Fibroblast of pulmonary artery (primary cell): ENCODE measurements at regions not wholly inside any gene's neighbourhood (a gene's known extent, or its start where the extent isn't known, plus 50 kb on each side); places are given as distances from the start of the nearest gene placed in this dataset.
"Not testable (repeated sequence)": the region's sequence is repeated elsewhere in the genome, so short reads cannot be mapped to it uniquely, and the experiment has no call there.

Source experiments
- DNase-seq: peaks from one replicate; pipeline ENCODE4 v3.0.0-alpha.2; 2010; ENCODE audit warnings: low read depth
- H3K4me3 ChIP-seq: replicated peaks from 2 replicates; pipeline ENCODE4 v1.5.1; 2011; ENCODE audit warnings: low read depth, mild to moderate bottlenecking, control low read depth, low read length, moderate library complexity
- CTCF ChIP-seq: IDR thresholded peaks from 2 replicates; pipeline ENCODE4 v1.5.1; 2011; ENCODE audit warnings: mild to moderate bottlenecking, control low read depth, low read length, inconsistent platforms; ENCODE audit errors: missing control alignments

- no peak overlapping the region for H3K4me3 ChIP-seq
- no peak for DNase-seq
- TF ChIP-seq CTCF = no peak
Observed at GRCh38 chr2:21194147-21194546, 70.4 kb downstream of the TDRD15 start.

GRCh38 chr2:21194858-21195271, 71.1 kb downstream of the TDRD15 start:
- no peak for TF ChIP-seq CTCF
- DNase-seq = no peak
- no peak overlapping the region for H3K4me3 ChIP-seq

DNA sequence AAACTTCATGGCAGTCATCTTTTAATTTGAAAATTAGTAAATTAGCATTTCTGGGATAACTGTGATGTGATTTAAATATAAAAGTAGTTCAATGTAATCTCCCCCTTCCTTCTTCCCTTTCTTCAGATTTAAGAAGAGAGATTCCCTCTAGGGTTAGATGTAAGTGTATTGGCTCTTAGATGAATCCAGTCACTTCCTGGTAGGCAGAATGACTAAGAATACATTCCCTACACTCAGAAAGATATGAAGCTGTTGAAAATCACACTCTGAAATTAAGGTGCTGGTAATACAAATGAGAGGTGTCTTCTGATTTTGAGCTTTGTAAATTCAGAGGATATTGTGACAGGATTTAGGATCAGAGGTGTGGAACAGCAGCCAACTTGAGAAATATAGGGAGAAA, 71.6 kb downstream of the TDRD15 start:
- no peak for DNase-seq
- no peak overlapping the region for H3K4me3 ChIP-seq
- no peak for TF ChIP-seq CTCF

- H3K4me3 ChIP-seq = no peak overlapping the region
- DNase-seq = no peak
- TF ChIP-seq CTCF = no peak
Observed at GRCh38 chr2:21198637-21199036, 74.9 kb downstream of the TDRD15 start.

DNA sequence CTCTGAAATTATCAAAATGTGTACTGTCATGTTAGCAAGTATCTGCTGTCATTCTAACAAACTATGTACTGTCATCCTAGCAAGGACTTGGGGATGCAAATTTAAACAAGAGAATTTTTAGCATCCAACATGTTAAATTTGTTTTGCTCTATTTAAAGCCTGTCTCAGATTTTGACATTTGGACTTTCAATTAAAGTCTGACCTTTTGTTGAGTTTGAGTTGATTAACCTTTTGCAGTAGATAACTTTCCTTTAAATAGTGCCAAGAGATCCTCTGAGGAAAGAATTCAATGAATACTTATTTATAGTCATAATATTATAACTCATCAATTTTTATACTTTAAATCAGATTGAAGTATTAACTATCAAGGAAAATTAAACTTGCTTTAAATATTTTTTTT, 80.2 kb downstream of the TDRD15 start:
- H3K4me3 ChIP-seq = no peak overlapping the region
- no peak for DNase-seq
- TF ChIP-seq CTCF = no peak

DNA sequence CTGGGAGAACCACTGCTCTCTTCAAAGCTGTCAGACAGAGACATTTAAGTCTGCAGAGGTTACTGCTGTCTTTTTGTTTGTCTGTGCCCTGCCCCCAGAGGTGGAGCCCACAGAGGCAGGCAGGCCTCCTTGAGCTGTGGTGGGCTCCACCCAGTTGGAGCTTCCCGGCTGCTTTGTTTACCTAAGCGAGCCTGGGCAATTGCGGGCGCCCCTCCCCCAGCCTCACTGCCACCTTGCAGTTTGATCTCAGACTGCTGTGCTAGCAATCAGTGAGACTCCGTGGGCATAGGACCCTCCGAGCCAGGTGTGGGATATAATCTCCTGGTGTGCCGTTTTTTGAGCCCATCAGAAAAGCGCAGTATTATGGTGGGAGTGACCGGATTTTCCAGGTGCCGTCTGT, 90.3 kb downstream of the TDRD15 start:
- H3K4me3 ChIP-seq = not testable (repeated sequence)

DNA sequence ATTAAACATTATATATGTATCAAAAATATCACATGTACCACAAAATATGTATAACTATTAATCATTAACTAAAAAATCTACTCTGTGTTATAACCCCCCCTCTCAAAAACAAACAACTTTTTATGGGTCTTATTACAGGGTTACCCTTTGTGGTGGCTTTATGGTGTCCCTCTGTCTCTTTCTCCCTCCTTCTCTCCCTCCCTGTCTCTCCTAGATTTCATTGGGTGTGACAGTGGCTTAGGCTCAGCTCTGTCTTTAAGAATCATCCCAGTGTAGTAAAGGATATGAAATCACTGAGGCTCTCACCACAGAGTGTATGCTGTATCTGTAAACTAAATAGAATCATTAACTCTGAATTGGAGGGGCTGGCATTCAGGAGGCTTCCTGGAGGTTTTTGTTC, 93.7 kb downstream of the TDRD15 start:
- H3K4me3 ChIP-seq = no peak overlapping the region
- no peak for TF ChIP-seq CTCF
- no peak for DNase-seq

More for the DNA sequence above, 90.3 kb downstream of the TDRD15 start:
- DNase-seq = not testable (repeated sequence)

- DNase-seq = peak; percentile 7
- no peak for TF ChIP-seq CTCF
- no peak overlapping the region for H3K4me3 ChIP-seq
Observed at GRCh38 chr2:21220930-21221329, 97.2 kb downstream of the TDRD15 start.
